Subcutaneous abdominal adipose tissue (tissue), 5 donors: ENCODE measurements at regions not wholly inside any gene's neighbourhood (a gene's known extent, or its start where the extent isn't known, plus 50 kb on each side); places are given as distances from the start of the nearest gene placed in this dataset.
"Not testable (repeated sequence)": the region's sequence is repeated elsewhere in the genome, so short reads cannot be mapped to it uniquely, and the experiment has no call there.

ENCODE experiments used
- H3K27ac ChIP-seq: one replicate; pipeline ENCODE4 v1.7.0; 2013; ENCODE audit warnings: low read depth, mild to moderate bottlenecking, inconsistent platforms, low read length, moderate library complexity
- H3K27me3 ChIP-seq, 5 donors: one replicate each; pipeline ENCODE4 v1.7.0; 2013; ENCODE audit warnings: low read length in 5 of 5, inconsistent platforms in 1 of 5; ENCODE audit not compliant: control insufficient read depth in 5 of 5, insufficient read depth in 4 of 5
- H3K36me3 ChIP-seq, 5 donors: one replicate each; pipeline ENCODE4 v1.7.0; 2013; ENCODE audit warnings: low read length in 5 of 5; ENCODE audit not compliant: control insufficient read depth in 5 of 5, insufficient read depth in 5 of 5
- H3K4me1 ChIP-seq, 5 donors: one replicate each; pipeline ENCODE4 v1.7.0; 2013; ENCODE audit warnings: low read length in 5 of 5, mild to moderate bottlenecking in 3 of 5, moderate library complexity in 1 of 5; ENCODE audit not compliant: control insufficient read depth in 5 of 5, insufficient read depth in 5 of 5
- H3K4me3 ChIP-seq, 5 donors: one replicate each; pipeline ENCODE4 v1.7.0; 2013; ENCODE audit warnings: low read length in 5 of 5, low read depth in 1 of 5
- H3K9ac ChIP-seq, 5 donors: one replicate each; pipeline ENCODE4 v1.7.0; 2013; ENCODE audit warnings: low read length in 5 of 5, mild to moderate bottlenecking in 4 of 5, moderate library complexity in 3 of 5
- H3K9me3 ChIP-seq, 5 donors: one replicate each; pipeline ENCODE4 v1.7.0; 2013; ENCODE audit warnings: low read length in 5 of 5; ENCODE audit not compliant: control insufficient read depth in 5 of 5
- donor health status: healthy.
- donor health status: healthy.
- donor health status: healthy.
- donor health status: healthy.
- donor health status: healthy.

DNA sequence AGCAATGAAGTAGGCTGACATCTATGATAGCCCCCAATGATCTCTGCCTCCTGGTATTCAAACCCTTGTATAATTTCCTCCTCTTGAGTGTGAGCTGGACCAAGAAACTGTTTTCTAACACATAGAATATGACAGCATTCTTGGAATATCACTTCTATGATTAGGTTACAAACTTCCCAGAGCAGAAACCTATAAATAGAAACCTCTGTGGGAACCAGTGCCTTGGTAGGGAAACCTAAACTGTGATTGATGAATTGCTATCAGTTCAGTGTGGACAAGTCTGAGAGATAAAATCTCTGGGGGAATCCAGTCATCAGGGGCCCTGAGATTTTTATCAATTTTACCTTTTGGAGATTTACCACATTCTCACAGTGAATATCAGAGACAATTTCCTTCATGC is 756.5 kb upstream of the AGA start:
- H3K27me3 ChIP-seq = no peaks in the 10 kb centered on the region
- no peak overlapping the region for H3K27ac ChIP-seq
- no peaks in the 10 kb centered on the region for H3K4me1 ChIP-seq
- no peak overlapping the region for H3K9ac ChIP-seq
- H3K36me3 ChIP-seq = no peaks in the 10 kb centered on the region
- H3K9me3 ChIP-seq = peaks cover 0 to 2% (median 0%) of the 10 kb centered on the region in 5 donors
- H3K4me3 ChIP-seq = no peak overlapping the region

DNA sequence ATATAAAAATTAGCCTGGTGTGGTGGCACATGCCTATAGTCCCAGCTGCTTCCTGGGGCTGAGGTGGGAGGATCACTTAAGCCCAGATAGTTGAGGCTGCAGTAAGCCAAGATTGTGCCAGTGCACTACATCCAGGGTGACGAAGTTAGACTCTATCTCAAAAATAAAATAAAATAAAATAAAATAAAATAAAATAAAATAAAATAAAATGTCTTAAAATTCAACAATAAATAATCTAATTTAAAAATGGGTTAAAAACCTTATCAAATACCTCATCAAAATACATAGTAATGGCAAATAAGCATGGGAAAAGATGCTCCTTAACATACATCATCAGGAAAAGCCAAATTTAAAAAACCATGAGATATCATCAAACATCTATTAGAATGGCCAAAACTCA is 760.2 kb upstream of the AGA start:
- Histone ChIP-seq H3K27me3 (no peaks in the 10 kb centered on the region), H3K9me3 (peaks cover 0 to 8% (median 0%) of the 10 kb centered on the region in 5 donors), H3K9ac (no peak overlapping the region), H3K36me3 (no peaks in the 10 kb centered on the region), H3K27ac (no peak overlapping the region), H3K4me3 (no peak overlapping the region), H3K4me1 (no peaks in the 10 kb centered on the region)

DNA sequence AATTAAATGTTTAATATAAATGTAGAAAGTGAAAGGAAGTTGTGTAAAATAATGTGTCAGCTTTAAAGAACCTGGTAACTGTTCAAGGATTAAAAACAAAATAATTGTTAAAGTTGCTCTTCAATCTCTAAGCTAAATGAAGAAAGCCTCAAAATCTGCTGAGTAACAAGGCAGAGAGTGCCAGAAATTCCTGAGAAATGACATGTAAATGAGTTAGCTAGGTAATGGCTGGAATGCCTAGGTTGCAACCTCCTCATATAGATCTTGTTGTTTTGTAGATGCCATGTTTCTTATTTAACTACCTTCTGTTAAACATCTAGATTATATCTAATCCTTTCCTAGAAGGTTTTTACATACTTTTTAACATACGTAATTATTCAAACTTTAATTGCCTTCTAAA is 763.6 kb upstream of the AGA start:
- H3K4me1 ChIP-seq = no peaks in the 10 kb centered on the region
- no peaks in the 10 kb centered on the region for H3K27me3 ChIP-seq
- no peaks in the 10 kb centered on the region for H3K36me3 ChIP-seq
- H3K4me3 ChIP-seq = no peak overlapping the region
- H3K9me3 ChIP-seq = peaks cover 0 to 8% (median 0%) of the 10 kb centered on the region in 5 donors
- H3K9ac ChIP-seq = no peak overlapping the region
- H3K27ac ChIP-seq = no peak overlapping the region

DNA sequence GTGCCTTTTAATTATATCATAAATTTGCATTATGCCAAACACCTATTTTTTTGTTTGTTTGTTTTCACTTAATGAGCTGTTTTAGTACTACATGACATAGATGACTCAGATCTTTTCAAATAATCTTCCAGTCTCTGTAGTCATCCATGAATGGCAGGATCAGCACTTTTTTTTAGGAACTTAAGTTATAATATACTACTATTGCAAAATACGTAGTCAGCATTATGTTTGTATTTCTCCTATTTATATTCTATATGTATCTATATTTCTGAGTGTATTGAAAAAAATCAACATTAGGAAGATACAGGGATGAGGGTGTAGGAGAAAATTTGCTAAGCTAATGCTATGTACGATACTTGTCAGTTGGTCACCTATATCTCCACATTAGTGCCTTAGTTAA is 773.1 kb upstream of the AGA start:
- Histone ChIP-seq H3K36me3 (no peaks in the 10 kb centered on the region), H3K27ac (no peak overlapping the region), H3K9me3 (no peaks in the 10 kb centered on the region), H3K9ac (no peak overlapping the region), H3K4me3 (no peak overlapping the region), H3K4me1 (no peaks in the 10 kb centered on the region), H3K27me3 (no peaks in the 10 kb centered on the region)

DNA sequence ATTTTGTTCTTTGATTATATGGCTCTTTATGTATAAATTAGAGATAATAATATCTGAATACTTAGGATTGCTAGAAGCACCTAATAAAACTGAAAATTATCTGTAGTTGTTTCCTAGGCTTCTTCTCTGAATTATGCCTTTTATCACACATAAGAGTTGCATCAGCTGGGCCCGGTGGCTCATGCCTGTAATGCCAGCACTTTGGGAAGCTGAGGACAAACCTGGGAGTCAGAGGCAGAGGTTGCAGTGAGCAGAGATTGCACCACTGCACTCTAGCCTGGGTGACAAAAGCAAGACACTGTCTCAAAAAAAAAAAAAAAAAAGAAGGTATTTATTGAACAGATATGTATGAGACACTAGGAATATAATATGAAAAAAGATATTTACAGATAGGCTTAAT is 773.5 kb upstream of the AGA start:
- H3K36me3 ChIP-seq = no peaks in the 10 kb centered on the region

DNA sequence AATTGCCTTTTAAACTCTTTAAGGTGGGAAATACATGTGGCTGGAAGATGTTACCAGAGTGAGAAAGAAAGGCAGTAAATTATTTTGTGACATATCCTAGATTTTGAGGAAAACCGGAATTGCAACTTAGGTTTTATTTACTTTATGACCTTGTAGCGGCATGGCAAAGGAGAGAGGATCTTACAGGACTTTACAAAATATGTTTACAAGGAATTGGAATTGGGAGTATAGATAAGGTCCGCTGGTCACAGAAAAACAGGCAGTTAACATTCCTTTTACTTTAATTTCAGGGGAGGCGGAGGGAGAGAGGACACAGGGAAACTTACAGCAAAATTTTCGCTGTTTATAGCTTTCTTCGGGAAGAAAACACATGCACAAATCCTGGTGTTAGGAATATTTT is 784.2 kb upstream of the AGA start:
- not testable (repeated sequence) for H3K27me3 ChIP-seq, H3K9ac ChIP-seq, H3K36me3 ChIP-seq, H3K4me1 ChIP-seq, H3K4me3 ChIP-seq, H3K9me3 ChIP-seq, H3K27ac ChIP-seq

More for the DNA sequence above, 773.5 kb upstream of the AGA start:
- no peak overlapping the region for H3K4me3 ChIP-seq
- no peak overlapping the region for H3K27ac ChIP-seq
- H3K4me1 ChIP-seq = no peaks in the 10 kb centered on the region
- no peaks in the 10 kb centered on the region for H3K27me3 ChIP-seq
- H3K9ac ChIP-seq = no peak overlapping the region
- H3K9me3 ChIP-seq = no peaks in the 10 kb centered on the region

DNA sequence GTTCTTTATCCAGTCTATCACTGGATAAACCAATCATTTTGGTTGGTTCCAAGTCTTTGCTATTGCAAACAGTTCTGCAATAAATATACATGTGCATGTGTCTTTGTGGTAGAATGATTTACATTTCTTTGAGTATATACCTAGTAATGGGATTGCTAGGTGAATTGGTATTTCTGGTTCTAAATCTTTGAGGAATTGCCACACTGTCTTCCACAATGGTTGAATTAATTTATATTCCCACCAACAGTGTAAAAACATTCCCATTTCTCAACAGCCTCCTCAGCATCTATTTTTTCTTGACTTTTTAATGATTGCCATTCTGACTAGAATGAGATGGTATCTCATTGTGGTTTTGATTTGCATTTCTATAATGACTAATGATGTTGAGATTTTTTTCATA is 791.7 kb upstream of the AGA start:
- no peaks in the 10 kb centered on the region for H3K4me1 ChIP-seq
- H3K27me3 ChIP-seq = no peaks in the 10 kb centered on the region
- no peak overlapping the region for H3K27ac ChIP-seq
- no peak overlapping the region for H3K9ac ChIP-seq
- peaks cover 0 to 5% (median 0%) of the 10 kb centered on the region in 5 donors for H3K9me3 ChIP-seq
- H3K4me3 ChIP-seq = no peak overlapping the region
- H3K36me3 ChIP-seq = no peaks in the 10 kb centered on the region

DNA sequence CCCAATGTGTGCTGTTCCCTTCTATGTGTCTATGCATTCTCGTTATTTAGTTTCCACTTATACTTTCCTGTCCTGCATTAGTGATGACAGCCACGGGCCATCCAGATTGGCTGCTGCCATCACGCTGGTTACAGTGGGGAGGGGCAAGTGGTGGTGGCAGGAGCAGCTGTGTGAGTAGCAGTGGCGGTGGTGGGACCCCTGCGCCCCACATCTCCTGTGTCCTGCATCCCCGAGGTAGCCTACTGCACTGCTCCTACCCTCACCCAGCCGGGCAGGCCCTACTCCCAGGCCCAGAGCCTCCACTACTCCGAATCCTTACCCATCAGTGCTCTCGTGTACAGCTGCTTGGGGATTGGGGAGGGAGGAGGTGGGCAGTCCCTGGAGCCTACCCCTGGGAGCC is 798.7 kb upstream of the AGA start:
- H3K36me3 ChIP-seq = no peaks in the 10 kb centered on the region
- H3K9ac ChIP-seq = no peak overlapping the region
- H3K9me3 ChIP-seq = peaks cover 0 to 21% (median 13%) of the 10 kb centered on the region in 5 donors

DNA sequence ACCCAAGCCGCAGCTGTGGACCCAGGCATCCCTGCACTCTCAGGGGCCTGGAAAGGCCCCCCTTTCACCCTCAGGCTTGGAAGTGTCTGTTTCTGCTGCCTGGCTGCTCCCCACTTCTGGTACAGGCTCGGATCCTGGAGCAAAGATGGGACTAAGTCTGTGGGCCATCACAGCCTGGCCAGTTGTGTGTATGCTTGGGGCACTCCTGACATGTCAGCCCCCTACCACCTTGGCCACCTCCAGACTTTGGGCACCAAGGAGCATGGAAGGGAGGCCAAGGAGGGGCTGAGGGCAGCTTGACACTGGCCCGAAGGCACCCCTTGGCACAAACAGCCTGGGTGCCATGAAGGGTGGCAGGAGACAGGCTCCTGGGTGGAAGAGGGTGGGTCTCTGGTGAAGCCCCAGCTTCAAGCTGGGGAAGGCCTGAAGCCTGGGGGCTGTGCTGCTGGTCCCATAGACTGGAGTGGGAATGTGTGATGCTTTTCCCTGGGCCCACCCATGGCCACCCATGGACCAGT is 799.4 kb upstream of the AGA start:
- Histone ChIP-seq H3K4me3 (no peak overlapping the region), H3K9me3 (peaks cover 0 to 21% (median 13%) of the 10 kb centered on the region in 5 donors), H3K4me1 (no peaks in the 10 kb centered on the region), H3K9ac (no peak overlapping the region), H3K27ac (no peak overlapping the region), H3K36me3 (no peaks in the 10 kb centered on the region), H3K27me3 (no peaks in the 10 kb centered on the region)

More for the DNA sequence above, 798.7 kb upstream of the AGA start:
- Histone ChIP-seq H3K4me3 (no peak overlapping the region), H3K27ac (no peak overlapping the region), H3K27me3 (no peaks in the 10 kb centered on the region), H3K4me1 (no peaks in the 10 kb centered on the region)

DNA sequence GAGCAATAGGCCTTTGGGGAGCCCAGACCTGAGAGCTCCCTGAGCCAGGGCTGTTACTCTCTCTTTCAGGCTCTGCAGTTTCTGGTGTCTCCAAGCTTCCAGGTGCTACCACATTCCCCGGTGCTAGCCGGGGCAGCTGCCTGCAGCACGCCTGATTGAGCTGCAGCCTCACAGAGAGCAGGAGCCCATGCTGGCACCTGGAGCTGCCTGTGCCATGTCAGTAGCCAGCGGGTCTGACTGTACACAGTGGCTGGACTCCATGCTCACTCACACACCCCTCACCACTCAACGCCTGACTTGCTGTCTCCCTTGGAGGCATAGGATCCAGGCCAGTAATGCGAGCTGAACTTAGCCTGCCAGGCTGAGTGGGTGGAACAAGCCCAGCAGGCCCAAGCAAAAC is 800.4 kb upstream of the AGA start:
- Histone ChIP-seq H3K9ac (no peak overlapping the region), H3K27me3 (no peaks in the 10 kb centered on the region), H3K9me3 (peaks cover 0 to 21% (median 13%) of the 10 kb centered on the region in 5 donors), H3K27ac (no peak overlapping the region), H3K4me1 (no peaks in the 10 kb centered on the region), H3K36me3 (no peaks in the 10 kb centered on the region), H3K4me3 (no peak overlapping the region)

DNA sequence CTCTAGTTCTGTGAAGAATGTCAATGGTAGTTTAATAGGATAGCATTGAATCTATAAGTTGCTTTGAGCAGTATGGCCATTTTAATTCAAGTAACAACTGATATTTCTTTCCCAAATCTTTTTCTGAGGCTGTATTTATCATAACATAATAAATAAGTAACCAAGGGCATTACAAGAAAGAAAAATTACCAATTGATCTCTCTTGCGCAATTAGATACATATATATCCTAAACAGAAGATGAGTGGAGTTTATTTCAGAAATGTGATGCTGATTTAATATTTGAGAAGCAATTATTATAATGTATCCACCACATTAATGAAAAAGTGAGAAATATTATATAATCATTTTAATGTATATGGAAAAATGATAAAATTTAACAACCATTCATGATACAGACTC is 802.5 kb upstream of the AGA start:
- H3K9me3 ChIP-seq = peaks cover 0 to 21% (median 15%) of the 10 kb centered on the region in 5 donors
- H3K9ac ChIP-seq = no peak overlapping the region
- no peaks in the 10 kb centered on the region for H3K27me3 ChIP-seq
- no peaks in the 10 kb centered on the region for H3K4me1 ChIP-seq
- no peaks in the 10 kb centered on the region for H3K36me3 ChIP-seq
- no peak overlapping the region for H3K27ac ChIP-seq
- no peak overlapping the region for H3K4me3 ChIP-seq
